ENCODE measurements at regions not wholly inside any gene's neighbourhood (a gene's known extent, or its start where the extent isn't known, plus 50 kb on each side); places are given as distances from the start of the nearest gene placed in this dataset.

DNA sequence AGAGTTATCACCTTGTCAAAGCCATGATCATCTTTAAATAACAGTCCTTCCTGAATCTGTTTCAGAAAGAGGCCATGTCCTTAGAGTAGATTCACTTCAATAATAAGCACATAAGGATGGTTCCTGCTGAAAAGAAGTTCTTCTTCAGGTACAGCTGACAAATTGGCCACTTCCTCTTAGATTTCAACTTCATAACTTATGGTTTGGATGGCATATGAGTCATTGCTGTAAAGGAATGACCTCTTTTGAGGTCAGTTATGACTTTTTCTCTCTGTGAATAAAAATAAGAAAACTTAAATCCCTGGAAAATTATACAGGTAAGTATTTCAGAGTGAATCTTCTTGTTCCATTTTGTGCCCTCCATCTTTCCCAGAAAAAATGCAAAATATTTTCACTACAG is 555.3 kb upstream of the ZNF462 start:
- Histone ChIP-seq H3K79me2 (ENCODE audit: insufficient read depth, low read depth, low read length) (no peaks in the 10 kb centered on the region), H4K20me1 (ENCODE audit: insufficient read depth, low read length) (no peaks in the 10 kb centered on the region), H3K9me3 (ENCODE audit: low read length) (no peaks in the 10 kb centered on the region), H3K9me2 (ENCODE audit: insufficient read depth, low read length) (no peaks in the 10 kb centered on the region; the same call in 1 of the 2 replicates), H3K4me3 (ENCODE audit: low read depth, low read length, poor library complexity, severe bottlenecking) (no peak overlapping the region), H3K4me2 (ENCODE audit: low read length) (no peak overlapping the region), H3K27ac (ENCODE audit: low read depth, low read length, poor library complexity, severe bottlenecking) (no peak overlapping the region), H3K36me3 (ENCODE audit: insufficient read depth, low read length) (no peaks in the 10 kb centered on the region), H3K4me1 (ENCODE audit: insufficient read depth, low read length, poor library complexity, severe bottlenecking) (no peaks in the 10 kb centered on the region), H2AFZ (ENCODE audit: low read length) (no peak overlapping the region)
- ChIA-PET CTCF (ENCODE audit: unreplicated experiment) (no interaction called here), POLR2A (no interaction called here)
- TF ChIP-seq EZH2phosphoT487 (IDR thresholded peaks at IDR 0.05; ENCODE audit: borderline replicate concordance, low read depth, low read length), result no peak
- TF ChIP-seq, protein P1, sequence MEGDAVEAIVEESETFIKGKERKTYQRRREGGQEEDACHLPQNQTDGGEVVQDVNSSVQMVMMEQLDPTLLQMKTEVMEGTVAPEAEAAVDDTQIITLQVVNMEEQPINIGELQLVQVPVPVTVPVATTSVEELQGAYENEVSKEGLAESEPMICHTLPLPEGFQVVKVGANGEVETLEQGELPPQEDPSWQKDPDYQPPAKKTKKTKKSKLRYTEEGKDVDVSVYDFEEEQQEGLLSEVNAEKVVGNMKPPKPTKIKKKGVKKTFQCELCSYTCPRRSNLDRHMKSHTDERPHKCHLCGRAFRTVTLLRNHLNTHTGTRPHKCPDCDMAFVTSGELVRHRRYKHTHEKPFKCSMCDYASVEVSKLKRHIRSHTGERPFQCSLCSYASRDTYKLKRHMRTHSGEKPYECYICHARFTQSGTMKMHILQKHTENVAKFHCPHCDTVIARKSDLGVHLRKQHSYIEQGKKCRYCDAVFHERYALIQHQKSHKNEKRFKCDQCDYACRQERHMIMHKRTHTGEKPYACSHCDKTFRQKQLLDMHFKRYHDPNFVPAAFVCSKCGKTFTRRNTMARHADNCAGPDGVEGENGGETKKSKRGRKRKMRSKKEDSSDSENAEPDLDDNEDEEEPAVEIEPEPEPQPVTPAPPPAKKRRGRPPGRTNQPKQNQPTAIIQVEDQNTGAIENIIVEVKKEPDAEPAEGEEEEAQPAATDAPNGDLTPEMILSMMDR (conservative IDR thresholded peaks at IDR 0.05; ENCODE audit: low read length), result no peak
- no TSS peak for BruUV-seq (replicated peaks)
- intact Hi-C loops (cut with micrococcal nuclease; ENCODE audit: unreplicated experiment), result no loop called here
- no peak for DNase-seq (ENCODE audit: low spot score)

DNA sequence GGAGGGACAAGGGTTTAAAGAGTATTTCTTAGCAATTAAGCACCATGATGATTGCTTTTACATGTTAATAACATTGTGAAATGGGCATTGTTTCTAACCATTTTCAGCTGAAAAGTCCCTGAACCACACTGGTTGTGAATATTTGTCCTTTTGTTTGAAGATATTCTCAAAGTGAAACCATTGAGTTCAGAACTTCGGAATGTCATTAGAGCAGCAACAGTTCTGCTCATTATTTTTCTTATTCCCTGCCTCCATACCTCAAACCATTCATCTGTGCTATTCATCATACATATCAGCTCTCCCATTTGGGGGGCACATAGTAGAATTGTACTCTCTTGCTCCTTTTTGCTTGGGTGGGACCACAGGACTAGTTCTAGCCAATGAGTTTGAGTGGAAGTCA is 553.0 kb upstream of the ZNF462 start:
- CTCF ChIA-PET (ENCODE audit: unreplicated experiment), result no interaction called here
- H3K4me3 ChIP-seq (ENCODE audit: low read depth, low read length, poor library complexity, severe bottlenecking), result no peak overlapping the region
- no peak overlapping the region for H2AFZ ChIP-seq (ENCODE audit: low read length)
- no peak for DNase-seq (ENCODE audit: low spot score)
- H3K9me2 ChIP-seq (ENCODE audit: insufficient read depth, low read length), result no peaks in the 10 kb centered on the region; the same call in 1 of the 2 replicates
- H4K20me1 ChIP-seq (ENCODE audit: insufficient read depth, low read length), result no peaks in the 10 kb centered on the region
- no peaks in the 10 kb centered on the region for H3K79me2 ChIP-seq (ENCODE audit: insufficient read depth, low read depth, low read length)
- no peaks in the 10 kb centered on the region for H3K36me3 ChIP-seq (ENCODE audit: insufficient read depth, low read length)
- intact Hi-C loops (cut with micrococcal nuclease; ENCODE audit: unreplicated experiment), result no loop called here
- H3K9me3 ChIP-seq (ENCODE audit: low read length), result no peaks in the 10 kb centered on the region
- no peak overlapping the region for H3K27ac ChIP-seq (ENCODE audit: low read depth, low read length, poor library complexity, severe bottlenecking)
- TF ChIP-seq, protein P1 (conservative IDR thresholded peaks at IDR 0.05; ENCODE audit: low read length), result no peak
- no peak for TF ChIP-seq EZH2phosphoT487 (IDR thresholded peaks at IDR 0.05; ENCODE audit: borderline replicate concordance, low read depth, low read length)
- no peak overlapping the region for H3K4me2 ChIP-seq (ENCODE audit: low read length)
- BruUV-seq (replicated peaks), result no TSS peak
- POLR2A ChIA-PET, result interaction anchor here (0.6 kb wide), 1 partner anchor 329 kb away, joined by 3 read pairs; no protein-coding TSS in a partner anchor
- no peaks in the 10 kb centered on the region for H3K4me1 ChIP-seq (ENCODE audit: insufficient read depth, low read length, poor library complexity, severe bottlenecking)

DNA sequence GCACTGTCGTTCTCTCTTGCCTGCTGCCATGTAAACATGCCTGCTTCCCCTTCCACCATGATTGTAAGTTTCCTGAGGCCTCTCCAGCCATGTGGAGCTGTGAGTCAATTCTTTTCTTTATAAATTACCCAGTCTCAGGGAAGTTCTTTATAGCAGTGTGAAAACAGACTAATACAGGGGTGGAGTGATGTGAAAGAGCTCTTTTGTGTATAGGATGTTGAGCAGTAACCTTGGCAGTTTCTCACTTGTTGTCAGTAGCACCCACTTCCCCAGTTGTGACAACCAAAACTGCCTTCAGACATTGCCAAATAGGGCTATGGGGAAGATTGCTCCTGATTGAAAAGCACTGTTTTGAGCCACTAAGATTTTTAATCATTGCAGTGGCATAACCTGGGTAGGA is 552.2 kb upstream of the ZNF462 start:
- no peak for DNase-seq (ENCODE audit: low spot score)
- Histone ChIP-seq H3K36me3 (ENCODE audit: insufficient read depth, low read length) (no peaks in the 10 kb centered on the region), H3K79me2 (ENCODE audit: insufficient read depth, low read depth, low read length) (no peaks in the 10 kb centered on the region), H4K20me1 (ENCODE audit: insufficient read depth, low read length) (no peaks in the 10 kb centered on the region), H2AFZ (ENCODE audit: low read length) (no peak overlapping the region), H3K27ac (ENCODE audit: low read depth, low read length, poor library complexity, severe bottlenecking) (no peak overlapping the region), H3K9me3 (ENCODE audit: low read length) (no peaks in the 10 kb centered on the region), H3K4me3 (ENCODE audit: low read depth, low read length, poor library complexity, severe bottlenecking) (no peak overlapping the region), H3K9me2 (ENCODE audit: insufficient read depth, low read length) (no peaks in the 10 kb centered on the region; the same call in 1 of the 2 replicates), H3K4me1 (ENCODE audit: insufficient read depth, low read length, poor library complexity, severe bottlenecking) (no peaks in the 10 kb centered on the region), H3K4me2 (ENCODE audit: low read length) (no peak overlapping the region)
- no TSS peak for BruUV-seq (replicated peaks)
- ChIA-PET CTCF (ENCODE audit: unreplicated experiment) (no interaction called here), POLR2A (interaction anchor here (0.6 kb wide), 1 partner anchor 1966 kb away, joined by 3 read pairs; no protein-coding TSS in a partner anchor)
- TF ChIP-seq, protein P1 (conservative IDR thresholded peaks at IDR 0.05; ENCODE audit: low read length), result no peak
- no peak for TF ChIP-seq EZH2phosphoT487 (IDR thresholded peaks at IDR 0.05; ENCODE audit: borderline replicate concordance, low read depth, low read length)
- intact Hi-C loops (cut with micrococcal nuclease; ENCODE audit: unreplicated experiment), result no loop called here
